CD4-positive, alpha-beta T cell treated with Interleukin-4 for 1 hour (primary cell): ENCODE measurements at regions not wholly inside any gene's neighbourhood (a gene's known extent, or its start where the extent isn't known, plus 50 kb on each side); places are given as distances from the start of the nearest gene placed in this dataset.

Experiments
- DNase-seq, 2 donors: peaks; one replicate each; pipeline ENCODE4 v3.0.0-alpha.2; 2020 to 2022

- no peak for DNase-seq
Observed at GRCh38 chr6:140923048-140923447, 1209.7 kb upstream of the GJE1 start.

- peak in 1 of 2 donors; percentile 10 for DNase-seq
Observed at GRCh38 chr6:140921366-140922226, 1211.1 kb upstream of the GJE1 start.

- no peak for DNase-seq
Observed at GRCh38 chr6:140917911-140918310, 1214.8 kb upstream of the GJE1 start.

- DNase-seq, result no peak
Observed at GRCh38 chr6:140915551-140915950, 1217.2 kb upstream of the GJE1 start.

- no peak for DNase-seq
Observed at GRCh38 chr6:140915103-140915502, 1217.6 kb upstream of the GJE1 start.

- no peak for DNase-seq
Observed at GRCh38 chr6:140912686-140913085, 1220.0 kb upstream of the GJE1 start.

GRCh38 chr6:140909625-140910024 lies 1223.1 kb upstream of the GJE1 start:
- no peak for DNase-seq

- no peak for DNase-seq
Observed at GRCh38 chr6:140909156-140909555, 1223.6 kb upstream of the GJE1 start.

DNA sequence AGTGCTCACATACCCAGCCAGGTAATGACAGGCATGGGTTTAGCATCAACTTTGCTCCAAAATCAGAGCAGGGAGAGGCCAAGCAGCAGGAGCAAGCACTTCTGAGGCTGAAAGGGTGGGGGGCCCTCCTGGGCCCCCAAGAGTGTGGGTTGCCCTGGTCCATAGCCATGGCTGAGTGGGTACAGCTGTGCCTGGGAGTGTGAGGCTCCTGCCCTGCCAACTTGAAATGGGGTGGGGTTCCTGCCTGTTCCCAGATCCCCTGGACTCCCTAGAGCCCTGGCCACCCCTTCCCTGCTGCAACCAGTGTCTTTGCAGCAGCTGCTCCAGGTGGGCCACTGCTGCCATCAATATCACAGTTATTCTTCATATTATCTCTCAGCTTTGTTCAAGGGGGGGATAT lies 1224.2 kb upstream of the GJE1 start:
- no peak for DNase-seq

DNA sequence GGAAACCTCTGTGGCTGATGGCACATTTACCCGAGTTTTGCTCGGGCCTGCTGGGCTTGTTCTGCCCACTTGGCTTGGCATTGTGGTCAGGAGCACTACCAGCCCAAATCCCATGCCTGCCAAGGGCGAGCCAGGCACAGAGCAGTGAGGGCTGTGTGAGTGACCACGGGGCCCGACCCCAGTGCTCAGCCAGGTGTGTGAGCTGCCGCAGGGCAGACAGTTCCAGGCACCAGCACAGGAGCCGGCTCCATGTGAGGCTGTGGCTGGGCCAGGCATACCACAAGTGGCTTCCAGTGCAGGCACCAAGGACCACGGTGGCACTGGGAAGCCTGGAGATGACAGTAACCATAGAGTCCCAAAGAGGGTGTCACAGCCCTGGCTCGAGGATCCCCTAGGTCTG lies 1225.5 kb upstream of the GJE1 start:
- no peak for DNase-seq

DNA sequence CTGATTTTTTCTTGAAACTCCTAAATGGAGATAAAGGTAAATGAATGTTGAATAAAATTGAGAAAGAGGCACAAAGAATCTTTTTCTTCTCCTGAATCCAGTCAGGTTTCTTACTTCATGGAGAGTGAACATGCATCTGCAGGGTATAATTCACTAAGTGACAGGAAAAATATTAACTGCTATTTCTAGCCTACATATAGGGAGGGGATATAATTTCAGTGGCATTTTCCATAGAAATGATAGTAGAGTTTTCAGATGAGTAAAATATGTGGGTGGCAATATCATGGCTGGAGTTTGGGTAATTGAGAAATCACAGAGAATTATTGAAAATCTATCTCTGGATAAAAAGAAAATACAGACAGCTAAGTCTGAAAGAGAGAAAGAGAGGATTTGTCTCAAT lies 1227.0 kb upstream of the GJE1 start:
- no peak for DNase-seq

- DNase-seq, result no peak
Observed at GRCh38 chr6:140905050-140905449, 1227.7 kb upstream of the GJE1 start.

DNA sequence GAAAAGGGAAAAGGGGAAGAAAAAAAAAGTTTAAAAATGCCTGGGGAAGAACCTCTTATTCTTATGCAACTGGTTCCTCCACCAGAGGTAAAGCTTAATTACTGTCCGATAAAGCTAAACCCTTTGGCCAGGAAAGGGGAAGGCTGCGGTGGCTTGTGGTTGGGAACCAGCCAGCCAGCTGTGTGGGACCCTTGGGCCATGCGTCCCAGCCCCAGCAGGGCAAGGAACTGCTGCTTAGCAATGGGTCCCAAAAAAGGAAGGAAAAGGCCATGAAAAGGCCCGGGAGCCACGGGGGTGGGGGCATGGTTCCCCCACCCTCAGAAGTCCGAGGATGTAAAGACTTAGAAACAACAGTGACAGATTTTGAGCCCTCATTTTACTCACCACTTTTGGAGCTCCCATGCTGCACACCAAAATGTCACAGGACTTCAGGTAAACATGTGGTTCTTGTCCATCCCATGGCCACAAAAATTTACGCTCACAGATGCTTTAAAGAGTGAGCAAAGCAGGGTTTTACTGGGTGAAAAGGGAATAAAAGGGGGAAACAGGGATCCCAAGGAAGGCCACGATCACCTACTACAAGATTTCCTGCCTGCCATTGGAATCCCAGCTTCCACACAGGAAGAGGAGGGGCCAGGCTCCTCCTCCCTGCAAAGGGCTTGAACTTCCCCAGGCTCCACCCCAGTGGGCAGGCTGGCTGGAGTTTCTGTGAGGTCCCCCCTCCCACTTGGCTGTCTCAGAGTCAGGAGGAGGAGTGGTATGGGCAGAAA lies 1234.7 kb upstream of the GJE1 start:
- no peak for DNase-seq

GRCh38 chr6:140897349-140897748 lies 1235.4 kb upstream of the GJE1 start:
- DNase-seq, result no peak

- no peak for DNase-seq
Observed at GRCh38 chr6:140893432-140893831, 1239.3 kb upstream of the GJE1 start.

DNA sequence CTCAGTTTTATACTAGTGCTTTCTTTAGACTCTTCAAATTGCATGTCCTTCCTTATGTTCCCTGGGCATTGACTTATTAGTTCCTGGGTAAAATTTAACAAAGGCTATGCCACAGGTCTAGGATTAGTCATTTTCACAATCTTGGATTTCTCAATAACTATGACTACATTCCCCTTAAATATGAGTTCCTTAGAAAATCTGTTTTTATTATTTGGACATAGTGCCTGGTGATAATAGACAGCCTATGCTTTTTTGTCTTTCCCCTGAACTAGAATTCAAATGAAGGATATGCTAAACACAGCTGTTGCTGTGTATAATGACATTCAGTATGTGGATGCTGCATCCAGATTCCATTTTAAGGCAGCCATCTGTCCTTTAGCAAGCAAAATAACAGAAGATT lies 1252.8 kb upstream of the GJE1 start:
- no peak for DNase-seq

- no peak for DNase-seq
Observed at GRCh38 chr6:140874066-140874465, 1258.7 kb upstream of the GJE1 start.

GRCh38 chr6:140872885-140873284 lies 1259.8 kb upstream of the GJE1 start:
- DNase-seq, result no peak

- no peak for DNase-seq
Observed at GRCh38 chr6:140871911-140872310, 1260.8 kb upstream of the GJE1 start.

GRCh38 chr6:140867336-140867735 lies 1265.4 kb upstream of the GJE1 start:
- DNase-seq, result no peak

DNA sequence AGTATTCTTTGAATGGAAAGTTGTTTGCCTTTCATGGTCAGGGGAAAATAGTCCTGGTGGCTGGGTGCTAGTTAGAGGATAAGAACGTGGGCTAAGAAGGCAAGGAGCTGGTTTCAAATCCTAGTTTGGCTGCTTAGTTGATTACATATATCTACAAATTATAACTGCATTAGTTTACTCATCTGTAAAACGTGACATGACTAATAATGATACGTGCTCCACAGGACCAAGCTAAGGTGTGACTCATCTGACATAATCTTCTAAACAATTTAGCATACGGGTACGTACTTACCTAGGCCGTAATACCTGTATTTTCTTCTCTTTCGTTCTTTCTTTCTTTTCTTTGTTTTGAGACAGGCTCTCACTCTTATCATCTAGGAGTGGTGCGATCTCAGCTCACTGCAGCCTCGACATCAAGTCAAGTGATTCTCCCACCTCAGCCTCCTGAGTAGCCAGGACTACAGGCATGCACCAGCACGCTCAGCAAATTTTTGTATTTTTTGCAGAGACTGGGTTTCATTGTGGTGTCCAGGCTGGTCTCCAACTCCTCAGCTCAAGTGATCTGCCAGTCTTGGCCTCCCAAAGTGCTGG lies 1274.2 kb upstream of the GJE1 start:
- DNase-seq, result no peak

DNA sequence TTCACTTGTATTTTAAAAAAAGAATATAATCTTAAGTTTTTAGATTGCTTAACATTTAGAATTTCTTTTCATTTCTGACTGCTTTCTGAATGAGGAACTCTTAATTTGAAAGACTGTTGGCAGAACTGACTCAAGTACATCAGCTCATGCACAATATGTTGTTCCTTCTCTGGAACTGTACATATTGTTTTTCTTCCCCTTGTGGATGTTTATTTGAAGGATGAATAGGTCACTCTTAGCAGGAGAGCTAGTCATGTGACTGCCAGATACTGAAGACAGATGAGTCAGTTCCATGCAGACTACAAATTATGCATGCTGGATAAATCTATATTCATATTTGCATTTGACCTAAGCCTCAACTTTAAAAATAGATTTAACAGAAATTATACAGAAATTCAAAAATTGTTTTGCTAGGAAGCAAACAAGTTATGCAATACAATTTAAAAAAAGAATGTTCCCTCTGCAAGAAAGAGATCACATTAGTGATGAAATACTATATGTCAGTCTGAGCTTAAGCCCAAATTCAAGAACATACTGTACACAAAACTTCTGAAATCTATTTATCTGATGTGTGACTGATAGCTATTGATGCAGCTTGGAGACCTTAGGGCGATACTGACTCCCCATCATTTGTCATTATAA lies 1274.9 kb upstream of the GJE1 start:
- no peak for DNase-seq

GRCh38 chr6:140855520-140855919 lies 1277.2 kb upstream of the GJE1 start:
- DNase-seq, result no peak
